ENCODE measurements at regions not wholly inside any gene's neighbourhood (a gene's known extent, or its start where the extent isn't known, plus 50 kb on each side); places are given as distances from the start of the nearest gene placed in this dataset.
"Not testable (repeated sequence)": the region's sequence is repeated elsewhere in the genome, so short reads cannot be mapped to it uniquely, and the experiment has no call there.

DNA sequence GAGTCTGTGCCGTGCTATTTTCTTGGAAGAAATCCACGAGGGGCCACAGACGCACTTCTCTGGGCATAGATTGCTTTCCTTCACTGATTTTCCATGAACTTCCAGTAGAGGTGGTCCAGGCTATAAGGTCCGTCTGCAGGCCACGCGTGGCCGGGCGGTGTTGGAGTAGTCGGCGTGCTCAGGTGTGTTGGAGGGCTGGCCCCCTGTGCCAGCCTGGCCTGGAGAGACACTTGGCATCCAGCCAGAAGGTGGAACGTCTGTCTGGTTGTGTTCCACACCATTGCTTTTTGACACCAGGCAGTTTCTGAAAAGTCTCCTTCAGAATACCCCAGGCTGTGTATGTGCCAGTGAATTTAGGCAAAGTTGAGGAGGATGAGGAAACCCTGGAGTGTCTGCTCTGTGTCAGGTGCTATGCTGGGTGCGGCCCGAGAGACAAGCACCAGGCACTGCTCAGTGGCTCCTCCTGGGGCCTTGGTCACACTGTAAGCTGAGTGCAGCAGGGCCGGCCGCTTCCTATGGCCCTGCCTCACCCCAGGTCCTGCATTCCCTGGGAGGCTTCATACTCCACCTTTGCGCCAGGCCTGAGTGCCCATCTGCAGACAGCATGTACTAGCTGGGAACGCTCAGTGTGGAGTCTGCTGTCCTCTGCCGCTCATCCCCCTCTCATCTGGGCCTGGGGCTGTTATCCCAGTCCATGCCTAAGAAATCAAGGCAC lies 52.1 kb upstream of the TAMM41 start:
- H3K27ac ChIP-seq: no peak overlapping the region
- TF ChIP-seq, protein P1, sequence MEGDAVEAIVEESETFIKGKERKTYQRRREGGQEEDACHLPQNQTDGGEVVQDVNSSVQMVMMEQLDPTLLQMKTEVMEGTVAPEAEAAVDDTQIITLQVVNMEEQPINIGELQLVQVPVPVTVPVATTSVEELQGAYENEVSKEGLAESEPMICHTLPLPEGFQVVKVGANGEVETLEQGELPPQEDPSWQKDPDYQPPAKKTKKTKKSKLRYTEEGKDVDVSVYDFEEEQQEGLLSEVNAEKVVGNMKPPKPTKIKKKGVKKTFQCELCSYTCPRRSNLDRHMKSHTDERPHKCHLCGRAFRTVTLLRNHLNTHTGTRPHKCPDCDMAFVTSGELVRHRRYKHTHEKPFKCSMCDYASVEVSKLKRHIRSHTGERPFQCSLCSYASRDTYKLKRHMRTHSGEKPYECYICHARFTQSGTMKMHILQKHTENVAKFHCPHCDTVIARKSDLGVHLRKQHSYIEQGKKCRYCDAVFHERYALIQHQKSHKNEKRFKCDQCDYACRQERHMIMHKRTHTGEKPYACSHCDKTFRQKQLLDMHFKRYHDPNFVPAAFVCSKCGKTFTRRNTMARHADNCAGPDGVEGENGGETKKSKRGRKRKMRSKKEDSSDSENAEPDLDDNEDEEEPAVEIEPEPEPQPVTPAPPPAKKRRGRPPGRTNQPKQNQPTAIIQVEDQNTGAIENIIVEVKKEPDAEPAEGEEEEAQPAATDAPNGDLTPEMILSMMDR (conservative IDR thresholded peaks at IDR 0.05): no peak

GRCh38 chr3:11899389-11899788 lies 52.7 kb upstream of the TAMM41 start:
- H3K27ac ChIP-seq: not testable (repeated sequence)

GRCh38 chr3:11899826-11900225 lies 53.1 kb upstream of the TAMM41 start:
- no peak overlapping the region for H3K27ac ChIP-seq
- TF ChIP-seq, protein P1 (conservative IDR thresholded peaks at IDR 0.05): no peak

GRCh38 chr3:11900824-11901223 lies 54.1 kb upstream of the TAMM41 start:
- TF ChIP-seq, protein P1 (conservative IDR thresholded peaks at IDR 0.05): no peak
- H3K27ac ChIP-seq: no peak overlapping the region

- no peak overlapping the region for H3K27ac ChIP-seq
- TF ChIP-seq, protein P1 (conservative IDR thresholded peaks at IDR 0.05): no peak
These were observed 54.7 kb upstream of the TAMM41 start for GRCh38 chr3:11901286-11901875.

DNA sequence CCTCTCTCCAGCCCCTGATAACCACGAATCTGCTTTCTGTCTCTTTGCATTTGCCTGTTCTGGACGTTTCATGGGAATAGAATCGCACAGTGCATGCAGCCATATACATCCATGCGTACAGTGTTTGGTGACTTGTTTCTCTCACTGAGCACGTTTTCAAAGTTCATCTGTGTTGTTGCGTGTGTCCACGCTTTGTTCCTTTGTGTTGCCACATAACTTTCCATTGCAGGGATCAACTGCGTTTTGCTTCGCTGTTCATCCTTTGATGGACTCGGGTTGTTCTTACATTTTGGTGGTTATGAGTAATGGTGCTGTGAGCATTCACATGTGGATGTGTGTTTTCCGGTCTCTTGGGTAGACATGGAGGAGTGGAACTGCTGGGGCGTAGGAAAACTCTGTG lies 56.4 kb upstream of the TAMM41 start:
- TF ChIP-seq, protein P1 (conservative IDR thresholded peaks at IDR 0.05): no peak
- no peak overlapping the region for H3K27ac ChIP-seq

DNA sequence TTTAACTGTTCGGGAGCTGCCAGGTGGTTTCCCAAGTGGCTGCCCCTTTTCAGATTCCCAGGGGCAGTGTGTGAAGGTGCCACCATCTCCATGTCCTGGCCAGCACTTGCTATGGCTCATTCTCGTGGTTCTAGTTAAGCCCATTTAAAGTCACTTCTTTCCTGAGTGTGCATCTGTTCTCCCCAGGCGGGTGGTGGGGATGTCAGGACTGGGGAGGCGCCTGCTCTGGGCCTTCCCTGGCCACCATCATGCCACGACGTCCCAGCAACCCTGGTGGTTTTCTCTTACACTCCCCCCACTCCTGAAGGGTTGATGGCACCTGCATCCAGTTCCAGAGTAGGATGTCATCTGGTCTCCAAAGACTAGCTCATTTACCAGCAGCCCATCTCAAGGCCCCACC lies 56.8 kb upstream of the TAMM41 start:
- H3K27ac ChIP-seq: no peak overlapping the region
- TF ChIP-seq, protein P1 (conservative IDR thresholded peaks at IDR 0.05): no peak

DNA sequence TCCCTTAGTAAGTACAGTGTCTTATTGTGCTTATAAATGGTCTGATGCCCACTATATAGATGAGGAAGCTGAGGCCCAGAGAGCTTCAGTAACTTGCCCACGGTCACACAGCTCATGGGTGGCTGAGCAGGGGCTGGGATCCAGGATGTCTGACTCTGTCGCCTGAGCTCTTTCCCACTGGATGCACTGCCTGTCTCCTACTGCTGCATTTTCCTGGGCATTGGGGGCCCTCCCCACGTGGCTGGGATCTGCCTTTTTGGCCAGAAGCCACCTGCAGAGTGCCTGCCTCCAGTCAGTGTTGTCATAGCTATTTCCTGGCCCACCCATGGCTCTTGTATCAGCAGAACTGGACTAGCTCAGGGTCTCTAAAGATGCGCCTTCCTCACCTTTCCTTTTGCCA lies 57.5 kb upstream of the TAMM41 start:
- TF ChIP-seq, protein P1 (conservative IDR thresholded peaks at IDR 0.05): no peak
- no peak overlapping the region for H3K27ac ChIP-seq
